Epithelial cell of prostate (primary cell): ENCODE measurements at regions not wholly inside any gene's neighbourhood (a gene's known extent, or its start where the extent isn't known, plus 50 kb on each side); places are given as distances from the start of the nearest gene placed in this dataset.
"Not testable (repeated sequence)": the region's sequence is repeated elsewhere in the genome, so short reads cannot be mapped to it uniquely, and the experiment has no call there.

Experiments
- DNase-seq: peaks from one replicate; pipeline ENCODE4 v3.0.0-alpha.2; 2011; ENCODE audit warnings: low read depth, low spot score
- H3K27ac ChIP-seq: fragments of 450-650 bp; 2 replicates; pipeline ENCODE4 v1.5.1; 2017; ENCODE audit warnings: mild to moderate bottlenecking

GRCh38 chr22:22123960-22124278, 120.7 kb upstream of the VPREB1 start:
- no peak for DNase-seq
- no peak overlapping the region for H3K27ac ChIP-seq

- H3K27ac ChIP-seq: no peak overlapping the region
- DNase-seq: no peak
Measured at GRCh38 chr22:22123118-22123959, 121.2 kb upstream of the VPREB1 start.

- H3K27ac ChIP-seq: no peak overlapping the region
- DNase-seq: no peak
Measured at GRCh38 chr22:22122348-22123117, 122.1 kb upstream of the VPREB1 start.

- DNase-seq: no peak
- H3K27ac ChIP-seq: no peak overlapping the region
Measured at GRCh38 chr22:22121445-22121844, 123.1 kb upstream of the VPREB1 start.

- DNase-seq: no peak
- H3K27ac ChIP-seq: no peak overlapping the region
Measured at GRCh38 chr22:22120160-22120559, 124.4 kb upstream of the VPREB1 start.

- no peak overlapping the region for H3K27ac ChIP-seq
- no peak for DNase-seq
Measured at GRCh38 chr22:22118987-22119386, 125.6 kb upstream of the VPREB1 start.

GRCh38 chr22:22117864-22118544, 126.6 kb upstream of the VPREB1 start:
- DNase-seq, H3K27ac ChIP-seq: not testable (repeated sequence)

GRCh38 chr22:22116997-22117770, 127.4 kb upstream of the VPREB1 start:
- not testable (repeated sequence) for H3K27ac ChIP-seq, DNase-seq

- no peak overlapping the region for H3K27ac ChIP-seq
- no peak for DNase-seq
Measured at GRCh38 chr22:22113701-22114100, 130.9 kb upstream of the VPREB1 start.

GRCh38 chr22:22112533-22113294, 130.1 kb upstream of the TOP3B start:
- DNase-seq: no peak
- H3K27ac ChIP-seq: no peak overlapping the region

- DNase-seq: no peak
- peak overlapping the region; percentile 98 for H3K27ac ChIP-seq
Measured at GRCh38 chr22:22111983-22112382, 129.4 kb upstream of the TOP3B start.

- DNase-seq: peak; percentile 95
- H3K27ac ChIP-seq: peak overlapping the region; percentile 98
Measured at GRCh38 chr22:22111267-22111751, 128.7 kb upstream of the TOP3B start.

GRCh38 chr22:22110548-22111266, 128.1 kb upstream of the TOP3B start:
- H3K27ac ChIP-seq: peak overlapping the region; percentile 98
- DNase-seq: peak; percentile 95

GRCh38 chr22:22109693-22110466, 127.3 kb upstream of the TOP3B start:
- no peak for DNase-seq
- peak overlapping the region; percentile 98 for H3K27ac ChIP-seq

GRCh38 chr22:22106855-22107254, 124.3 kb upstream of the TOP3B start:
- H3K27ac ChIP-seq: no peak overlapping the region
- no peak for DNase-seq

GRCh38 chr22:22105364-22105763, 122.8 kb upstream of the TOP3B start:
- DNase-seq: no peak

GRCh38 chr22:22103078-22103875, 120.7 kb upstream of the TOP3B start:
- DNase-seq: no peak
- no peak overlapping the region for H3K27ac ChIP-seq

More at GRCh38 chr22:22105364-22105763, 122.8 kb upstream of the TOP3B start:
- no peak overlapping the region for H3K27ac ChIP-seq
